Lung (tissue), 11 donors: ENCODE measurements at regions not wholly inside any gene's neighbourhood (a gene's known extent, or its start where the extent isn't known, plus 50 kb on each side); places are given as distances from the start of the nearest gene placed in this dataset.

Experiments used
- ATAC-seq: fragments of 200-7000 bp; cut with Tn5 transposase; one replicate; pipeline ENCODE4 v1.9.1; 2020; ENCODE audit warnings: moderate number of reproducible peaks; ENCODE audit not compliant: insufficient read depth, low FRiP score
- DNase-seq, 3 donors: peaks; one replicate each; pipeline ENCODE4 v3.0.0-alpha.2; 2013 to 2017
- H3K27ac ChIP-seq, 2 donors: one replicate each; pipeline ENCODE4 v1.5.1; 2013; ENCODE audit warnings: mild to moderate bottlenecking in 2 of 2, moderate library complexity in 2 of 2, control low read depth in 1 of 2, inconsistent platforms in 1 of 2, low read depth in 1 of 2, low read length in 1 of 2
- H3K27me3 ChIP-seq, 3 donors: one replicate each; pipeline ENCODE4 v1.5.1; 2013; ENCODE audit warnings: low read length in 2 of 3; ENCODE audit not compliant: control insufficient read depth in 3 of 3, insufficient read depth in 3 of 3
- H3K36me3 ChIP-seq, 4 donors: one replicate each; pipeline ENCODE4 v1.5.1; 2013; ENCODE audit warnings: low read length in 4 of 4, mild to moderate bottlenecking in 1 of 4, moderate library complexity in 1 of 4; ENCODE audit not compliant: control insufficient read depth in 4 of 4, insufficient read depth in 4 of 4
- H3K4me1 ChIP-seq, 5 donors: one replicate each; pipeline ENCODE4 v1.5.1; 2013; ENCODE audit warnings: low read length in 5 of 5, mild to moderate bottlenecking in 2 of 5, moderate library complexity in 1 of 5; ENCODE audit not compliant: control insufficient read depth in 5 of 5, insufficient read depth in 5 of 5
- H3K4me3 ChIP-seq: one replicate; pipeline ENCODE4 v1.5.1; 2013; ENCODE audit warnings: mild to moderate bottlenecking, control low read depth, moderate library complexity
- H3K9ac ChIP-seq, 2 donors: one replicate each; pipeline ENCODE4 v1.5.1; 2013; ENCODE audit warnings: low read length in 2 of 2, control low read depth in 1 of 2; ENCODE audit not compliant: insufficient read depth in 1 of 2
- H3K9me3 ChIP-seq, 4 donors: one replicate each; pipeline ENCODE4 v1.5.1; 2013; ENCODE audit warnings: low read length in 3 of 4, mild to moderate bottlenecking in 1 of 4, moderate library complexity in 1 of 4; ENCODE audit not compliant: control insufficient read depth in 4 of 4, insufficient read depth in 3 of 4
- WGBS, 2 donors: extraction: QIAGEN DNeasy Blood & Tissue Kit; methylation state at CpG; one replicate each; pipeline ENCODE4 v1.1.7; 2013; 5-methylcytosine and 5-hydroxymethylcytosine counted together
- TF ChIP-seq, protein P1 (sequence below): IDR thresholded peaks from 2 replicates; pipeline ENCODE4 v1.5.1; 2012; ENCODE audit warnings: mild to moderate bottlenecking; ENCODE audit errors: control extremely low read depth, extremely low read depth
- donor health status: control.
- donor health status: control.
- donor health status: Bipolar disorder and iron deficiency.
- donor health status: healthy.
- donor health status: DM: yes; HTN: yes; CAD: no.

DNA sequence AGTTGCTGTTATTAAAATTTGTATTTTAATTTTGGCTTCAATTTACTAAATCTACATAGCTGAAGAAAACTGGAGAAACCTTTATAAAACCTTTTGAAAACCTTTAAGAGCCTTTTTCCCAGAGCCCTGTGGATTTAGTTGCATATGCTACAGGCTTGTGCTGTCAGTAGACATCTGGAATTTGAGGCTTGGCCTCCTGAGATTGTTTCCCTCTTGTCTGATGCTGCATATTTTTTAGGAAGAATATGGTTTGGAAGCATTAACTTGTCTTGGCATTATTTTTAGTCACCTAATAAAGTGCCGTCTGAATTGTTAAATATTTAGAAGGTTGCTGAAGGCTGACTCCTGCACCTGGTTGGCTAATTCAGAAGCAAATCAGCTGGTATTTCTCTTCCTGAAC is 369.4 kb downstream of the UTRN start:
- no peak for ATAC-seq
- TF ChIP-seq, protein P1, sequence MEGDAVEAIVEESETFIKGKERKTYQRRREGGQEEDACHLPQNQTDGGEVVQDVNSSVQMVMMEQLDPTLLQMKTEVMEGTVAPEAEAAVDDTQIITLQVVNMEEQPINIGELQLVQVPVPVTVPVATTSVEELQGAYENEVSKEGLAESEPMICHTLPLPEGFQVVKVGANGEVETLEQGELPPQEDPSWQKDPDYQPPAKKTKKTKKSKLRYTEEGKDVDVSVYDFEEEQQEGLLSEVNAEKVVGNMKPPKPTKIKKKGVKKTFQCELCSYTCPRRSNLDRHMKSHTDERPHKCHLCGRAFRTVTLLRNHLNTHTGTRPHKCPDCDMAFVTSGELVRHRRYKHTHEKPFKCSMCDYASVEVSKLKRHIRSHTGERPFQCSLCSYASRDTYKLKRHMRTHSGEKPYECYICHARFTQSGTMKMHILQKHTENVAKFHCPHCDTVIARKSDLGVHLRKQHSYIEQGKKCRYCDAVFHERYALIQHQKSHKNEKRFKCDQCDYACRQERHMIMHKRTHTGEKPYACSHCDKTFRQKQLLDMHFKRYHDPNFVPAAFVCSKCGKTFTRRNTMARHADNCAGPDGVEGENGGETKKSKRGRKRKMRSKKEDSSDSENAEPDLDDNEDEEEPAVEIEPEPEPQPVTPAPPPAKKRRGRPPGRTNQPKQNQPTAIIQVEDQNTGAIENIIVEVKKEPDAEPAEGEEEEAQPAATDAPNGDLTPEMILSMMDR, result no peak

DNA sequence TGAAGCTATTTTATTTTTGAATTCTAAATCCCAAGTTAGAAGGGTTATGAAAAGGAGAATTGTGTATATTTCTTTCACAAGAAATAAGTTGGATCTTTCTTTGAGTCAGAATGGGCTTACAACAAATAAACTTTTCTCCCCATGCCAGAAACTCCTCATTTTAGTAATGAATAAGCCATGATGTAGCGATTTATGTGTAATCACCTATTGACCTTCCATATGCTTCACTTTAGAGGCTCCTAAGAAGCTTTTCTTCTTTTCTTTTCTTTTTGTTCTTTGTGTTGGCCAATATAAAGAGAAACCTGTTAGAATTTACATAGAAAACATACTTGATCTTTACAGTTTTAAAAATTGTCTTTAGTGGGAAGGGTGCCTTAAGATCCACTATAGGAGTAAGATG is 370.2 kb downstream of the UTRN start:
- Histone ChIP-seq H3K36me3 (no peaks in the 10 kb centered on the region), H3K9ac (no peak overlapping the region), H3K9me3 (no peaks in the 10 kb centered on the region), H3K4me1 (peaks cover 0 to 36% (median 4%) of the 10 kb centered on the region in 5 donors), H3K27me3 (no peaks in the 10 kb centered on the region), H3K4me3 (no peak overlapping the region), H3K27ac (no peak overlapping the region)
- TF ChIP-seq, protein P1, result no peak
- WGBS, 2 donors, result 99 to 100% methylated on average over 1 of the region's 1 CpG
- DNase-seq, result peak in 2 of 3 donors; percentile 32 to 36
- no peak for ATAC-seq

More for the DNA sequence above, 369.4 kb downstream of the UTRN start:
- Histone ChIP-seq H3K27ac (no peak overlapping the region), H3K9me3 (no peaks in the 10 kb centered on the region), H3K4me3 (no peak overlapping the region), H3K9ac (no peak overlapping the region), H3K4me1 (peaks cover 0 to 27% (median 4%) of the 10 kb centered on the region in 5 donors), H3K27me3 (no peaks in the 10 kb centered on the region), H3K36me3 (no peaks in the 10 kb centered on the region)
- 62 to 66% methylated on average over 1 of the region's 1 CpG for WGBS, 2 donors
- peak in 2 of 3 donors; percentile 30 to 38 for DNase-seq

DNA sequence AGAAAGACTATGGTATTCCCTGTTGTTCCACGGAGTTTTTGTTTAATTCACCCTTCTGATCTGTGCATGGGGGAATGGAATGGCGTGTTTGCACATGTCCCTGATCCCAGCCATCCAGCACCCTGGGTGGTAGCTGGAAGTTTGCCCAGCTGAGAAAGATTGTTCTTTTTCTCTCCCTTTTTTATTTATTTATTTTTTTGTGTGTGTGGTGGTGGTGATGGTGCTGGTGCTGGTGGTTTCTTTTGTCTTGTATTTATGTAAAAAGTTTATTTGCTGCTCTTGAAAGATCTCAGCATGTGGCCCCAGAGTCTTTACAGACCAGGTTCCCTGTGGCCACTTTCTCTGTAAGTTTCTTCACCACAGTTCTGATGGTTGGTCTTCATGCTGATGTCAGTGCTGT is 372.6 kb downstream of the UTRN start:
- ATAC-seq, result no peak
- peaks cover 0 to 1% (median 0%) of the 10 kb centered on the region in 4 donors for H3K36me3 ChIP-seq
- H3K27me3 ChIP-seq, result no peaks in the 10 kb centered on the region
- WGBS, 2 donors, result 89 to 93% methylated on average over 2 of the region's 2 CpGs
- no peak overlapping the region for H3K27ac ChIP-seq
- H3K9me3 ChIP-seq, result no peaks in the 10 kb centered on the region
- TF ChIP-seq, protein P1, result no peak
- peaks cover 0 to 45% (median 3%) of the 10 kb centered on the region in 5 donors for H3K4me1 ChIP-seq
- DNase-seq, result no peak
- H3K4me3 ChIP-seq, result no peak overlapping the region
- H3K9ac ChIP-seq, result no peak overlapping the region
